SK-N-SH (cell line): ENCODE measurements at regions not wholly inside any gene's neighbourhood (a gene's known extent, or its start where the extent isn't known, plus 50 kb on each side); places are given as distances from the start of the nearest gene placed in this dataset.

Source experiments
- CTCF ChIP-seq: fragments of 200-600 bp; sonication (generic); IDR thresholded peaks from 2 replicates; pipeline ENCODE4 v1.6.1; 2017; ENCODE audit warnings: antibody characterized with exemption, mild to moderate bottlenecking, moderate library complexity
- FOXM1 ChIP-seq: IDR thresholded peaks from 2 replicates; pipeline ENCODE4 v1.4.0; 2012; ENCODE audit warnings: low read depth, mild to moderate bottlenecking
- MXI1 ChIP-seq: IDR thresholded peaks from 2 replicates; pipeline ENCODE4 v1.6.1; 2012; ENCODE audit warnings: mild to moderate bottlenecking, low read depth, low read length, improper control_type of control experiment
- NFIC ChIP-seq: IDR thresholded peaks from 2 replicates; pipeline ENCODE4 v1.4.0; 2012; ENCODE audit warnings: borderline replicate concordance
- POLR2AphosphoS5 ChIP-seq: IDR thresholded peaks from 2 replicates; pipeline ENCODE4 v1.6.1; 2012; ENCODE audit warnings: low read depth, low read length
- RAD21 ChIP-seq: IDR thresholded peaks from 2 replicates; pipeline ENCODE4 v1.6.1; 2012; ENCODE audit warnings: mild to moderate bottlenecking, low read length
- REST ChIP-seq: IDR thresholded peaks from 2 replicates; pipeline ENCODE4 v1.6.1; 2012; ENCODE audit warnings: mild to moderate bottlenecking, low read depth, low read length, moderate library complexity
- SIN3A ChIP-seq: IDR thresholded peaks from 2 replicates; pipeline ENCODE4 v1.6.1; 2012; ENCODE audit warnings: low read depth, mild to moderate bottlenecking, low read length, moderate library complexity, borderline replicate concordance
- TAF1 ChIP-seq: IDR thresholded peaks from 2 replicates; pipeline ENCODE4 v1.6.1; 2012; ENCODE audit warnings: low read depth, mild to moderate bottlenecking, low read length, moderate library complexity, borderline replicate concordance
- ZBTB33 ChIP-seq: IDR thresholded peaks from 2 replicates; pipeline ENCODE4 v1.4.0; 2012; ENCODE audit warnings: low read depth, borderline replicate concordance

GRCh38 chr9:31470051-31470450 lies 914.4 kb upstream of the ACO1 start:
- TF ChIP-seq FOXM1 (no peak), POLR2AphosphoS5 (no peak), CTCF (no peak), SIN3A (no peak), REST (no peak), TAF1 (no peak), NFIC (no peak), RAD21 (no peak), MXI1 (no peak), ZBTB33 (no peak)
